Dedifferentiated amniotic fluid mesenchymal stem cell (primary cell): ENCODE measurements at regions not wholly inside any gene's neighbourhood (a gene's known extent, or its start where the extent isn't known, plus 50 kb on each side); places are given as distances from the start of the nearest gene placed in this dataset.

Experiments used
- DNase-seq: peaks from one replicate; pipeline ENCODE4 v3.0.0-alpha.2; 2016; ENCODE audit errors: extremely low spot score

- DNase-seq: peak; percentile 40
Observed at GRCh38 chr7:22586786-22587140, 86.8 kb upstream of the STEAP1B start.

- DNase-seq: no peak
Observed at GRCh38 chr7:22586101-22586785, 86.3 kb upstream of the STEAP1B start.

- DNase-seq: no peak
Observed at GRCh38 chr7:22584179-22584578, 84.2 kb upstream of the STEAP1B start.

GRCh38 chr7:22582863-22583622, 83.1 kb upstream of the STEAP1B start:
- DNase-seq: peak; percentile 74

DNA sequence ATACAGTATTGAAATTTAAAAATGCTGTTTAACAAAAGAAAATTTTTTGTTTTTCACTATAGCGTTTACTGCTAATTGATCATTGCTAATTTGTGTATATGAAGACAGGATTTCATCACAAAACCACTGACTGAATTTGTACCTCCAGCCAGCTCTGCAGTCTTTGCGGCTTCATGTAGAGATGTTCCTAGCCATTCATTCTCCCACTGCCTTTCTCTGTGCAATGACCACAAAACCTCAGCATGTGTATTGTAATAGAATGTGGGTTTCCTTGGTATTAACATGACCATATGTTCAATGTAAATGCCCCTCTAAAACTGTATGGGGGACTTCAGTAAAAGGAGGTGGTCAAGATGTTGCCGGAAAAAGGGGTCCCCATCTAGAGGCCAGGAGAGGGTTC, 81.1 kb upstream of the STEAP1B start:
- no peak for DNase-seq

- DNase-seq: no peak
Observed at GRCh38 chr7:22579961-22580360, 80.0 kb upstream of the STEAP1B start.

DNA sequence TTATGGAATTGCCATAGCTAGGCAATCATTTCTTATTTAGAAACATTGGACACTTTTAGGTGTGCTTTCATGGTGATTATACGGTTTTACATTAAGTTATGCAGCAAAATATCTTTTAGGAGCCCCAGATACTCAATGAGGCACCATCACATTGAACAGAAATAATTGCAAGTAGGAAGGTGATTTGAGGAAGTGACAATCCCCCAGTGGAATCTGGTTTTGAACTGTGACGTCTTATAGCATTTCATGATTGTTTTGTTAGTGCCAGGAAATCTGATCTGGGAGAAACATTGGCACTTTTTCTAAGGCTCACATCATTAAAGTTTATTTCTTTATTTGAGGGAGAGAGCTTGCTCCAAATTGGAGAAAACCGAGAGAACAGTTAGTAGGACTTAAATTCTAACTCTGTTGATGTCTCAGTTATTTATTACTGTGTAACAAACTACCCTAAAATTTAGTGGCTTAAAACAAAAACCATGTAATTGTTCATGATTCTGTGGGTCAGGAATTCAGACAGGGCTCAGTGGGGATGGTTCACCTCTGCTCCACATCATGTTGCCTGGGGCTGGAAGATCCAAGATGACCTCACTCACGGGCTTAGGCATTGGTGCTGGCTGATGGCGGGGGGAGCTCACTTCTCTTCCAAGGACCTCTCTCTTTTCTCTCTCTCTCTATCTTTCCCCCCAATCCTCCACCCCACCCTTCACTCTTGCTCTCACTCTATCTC, 78.2 kb upstream of the STEAP1B start:
- DNase-seq: no peak

- DNase-seq: peak; percentile 95
Observed at GRCh38 chr7:22577470-22578001, 77.5 kb upstream of the STEAP1B start.

DNA sequence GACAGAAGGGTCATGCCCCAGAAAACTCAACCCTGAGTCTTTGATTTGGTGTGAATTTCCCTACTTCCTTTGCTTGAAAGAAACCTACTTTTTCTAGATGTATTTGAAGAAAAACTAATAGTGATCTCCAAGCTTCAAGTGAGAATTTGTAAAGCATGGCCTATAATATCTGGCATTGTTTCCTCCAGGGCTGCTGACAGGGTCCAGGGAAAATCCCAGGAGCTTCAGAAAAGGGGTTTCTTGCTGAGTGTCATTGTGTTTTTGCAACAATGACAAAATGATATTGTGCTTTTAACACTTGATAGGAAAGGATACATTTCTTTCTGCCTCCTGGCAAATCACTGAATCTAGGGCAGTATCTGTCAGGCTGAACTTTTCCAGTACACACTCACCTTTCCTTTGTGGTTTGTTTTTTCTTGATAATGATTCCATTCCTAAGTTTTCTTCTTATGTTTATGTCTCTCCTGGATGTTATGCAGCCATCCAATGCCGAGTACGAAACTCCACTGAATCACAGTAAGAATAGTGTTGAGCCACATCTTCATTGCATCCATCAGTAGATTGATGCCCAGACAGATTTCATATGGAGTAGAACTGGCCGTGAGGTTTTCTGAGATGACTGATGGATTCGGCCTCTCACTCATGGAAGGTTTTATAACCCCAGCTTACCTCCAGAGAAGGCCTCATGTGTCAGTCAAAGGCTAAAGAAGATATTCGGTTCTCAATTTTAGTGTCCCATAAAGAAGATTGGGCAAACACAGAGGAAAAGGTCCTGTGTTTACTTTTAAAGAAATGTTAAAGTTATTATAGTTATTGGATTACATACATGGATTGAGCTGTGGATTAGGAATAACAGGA, 76.9 kb upstream of the STEAP1B start:
- DNase-seq: no peak

DNA sequence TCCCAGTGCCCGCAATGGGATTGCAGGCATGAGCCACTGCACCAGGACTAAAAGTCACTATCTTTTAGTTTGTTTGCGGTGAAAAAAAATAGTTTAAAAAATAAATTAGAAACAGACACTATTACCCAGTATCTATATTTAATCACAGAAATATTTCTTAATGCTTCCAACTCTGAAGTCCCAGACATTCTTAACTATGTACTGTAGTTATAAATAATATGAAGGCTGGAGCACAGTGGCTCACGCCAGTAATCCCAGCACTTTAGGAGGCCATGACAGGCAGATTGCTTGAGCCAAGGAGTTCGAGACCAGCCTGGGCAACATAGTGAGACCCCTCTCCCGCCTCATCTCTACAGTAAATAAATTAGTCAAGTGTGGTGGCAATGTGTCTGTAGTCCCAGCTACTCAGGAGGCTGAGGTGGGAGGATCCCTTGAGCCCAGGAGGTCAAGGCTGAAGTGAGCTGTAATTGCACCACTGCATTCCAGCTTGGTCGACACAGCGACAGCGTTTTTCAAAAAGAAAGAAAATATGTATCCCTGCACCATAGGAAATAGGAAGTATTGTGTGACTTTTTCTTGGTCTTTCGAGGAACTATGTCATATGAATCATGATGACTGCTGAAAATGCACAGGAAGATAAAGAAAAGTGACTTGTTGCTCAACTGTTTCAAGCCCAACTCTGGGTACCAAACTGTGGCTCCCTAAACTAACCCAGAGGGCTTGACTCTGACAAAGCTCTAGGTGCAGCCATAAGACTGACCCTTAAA, 74.9 kb upstream of the STEAP1B start:
- DNase-seq: no peak

GRCh38 chr7:22572937-22573336, 72.9 kb upstream of the STEAP1B start:
- peak; percentile 63 for DNase-seq

GRCh38 chr7:22572292-22572691, 72.3 kb upstream of the STEAP1B start:
- peak; percentile 62 for DNase-seq

GRCh38 chr7:22571766-22572165, 71.8 kb upstream of the STEAP1B start:
- no peak for DNase-seq

- no peak for DNase-seq
Observed at GRCh38 chr7:22569586-22570321, 69.8 kb upstream of the STEAP1B start.

GRCh38 chr7:22566592-22566991, 66.6 kb upstream of the STEAP1B start:
- no peak for DNase-seq

- no peak for DNase-seq
Observed at GRCh38 chr7:22566176-22566575, 66.2 kb upstream of the STEAP1B start.

- DNase-seq: peak; percentile 29
Observed at GRCh38 chr7:22565315-22565811, 65.4 kb upstream of the STEAP1B start.

DNA sequence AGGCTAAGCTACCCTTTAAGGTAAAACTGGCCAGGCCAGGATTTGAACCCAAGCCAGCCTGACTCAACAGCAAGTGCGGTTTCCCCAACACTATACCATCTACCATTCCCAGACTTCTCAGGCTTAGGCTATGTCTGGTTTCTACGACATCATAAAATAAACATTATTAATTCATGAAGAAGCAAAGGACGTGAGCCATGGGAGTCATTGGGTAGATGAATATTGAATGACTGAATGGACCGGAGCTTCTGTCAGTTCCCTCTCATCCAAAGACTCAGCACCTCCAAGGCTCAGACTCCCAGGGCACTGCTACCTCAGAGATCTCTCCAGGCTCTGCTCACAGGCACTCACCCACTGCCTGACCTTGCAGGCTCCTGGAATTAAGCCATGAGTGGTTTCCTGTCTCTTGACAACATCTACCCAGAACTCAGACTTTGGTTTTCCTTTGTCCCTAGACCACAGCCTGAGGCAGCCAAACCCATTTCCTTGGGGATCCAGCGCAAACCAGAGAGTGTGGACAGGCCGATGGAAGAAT, 64.6 kb upstream of the STEAP1B start:
- DNase-seq: no peak

DNA sequence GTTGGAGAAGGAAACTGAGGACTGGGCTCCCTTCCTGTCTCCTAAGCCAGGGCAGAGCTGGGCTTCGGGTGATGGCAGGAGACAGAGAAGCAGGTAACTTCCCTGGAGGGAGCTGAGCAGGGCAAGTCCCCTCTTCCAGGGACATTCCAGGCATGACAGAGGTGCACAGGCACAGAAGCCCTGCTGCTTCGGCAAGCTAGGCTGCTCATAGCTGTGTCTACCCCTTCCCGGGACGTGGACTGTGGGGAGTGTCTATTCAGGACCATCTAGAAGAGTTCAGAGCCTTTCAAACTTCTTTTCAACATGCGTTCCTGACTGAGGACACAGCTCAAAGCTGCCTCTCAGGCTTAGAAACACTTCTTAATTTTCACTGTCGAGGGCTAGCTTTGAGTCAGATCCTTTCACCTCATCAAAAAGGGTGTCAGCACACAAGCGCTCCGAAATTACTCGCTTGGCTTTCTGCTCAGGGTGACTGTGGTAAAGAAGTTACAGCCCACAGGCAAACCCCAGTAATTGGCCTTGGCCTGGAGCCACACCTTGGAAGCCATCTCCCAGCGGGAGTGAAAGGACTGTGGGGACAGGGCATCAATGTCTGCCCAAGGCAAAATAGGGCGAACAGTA, 63.7 kb upstream of the STEAP1B start:
- no peak for DNase-seq
